SU-DHL-6 (cell line): ENCODE measurements at regions not wholly inside any gene's neighbourhood (a gene's known extent, or its start where the extent isn't known, plus 50 kb on each side); places are given as distances from the start of the nearest gene placed in this dataset.

Source experiments
- H2AFZ ChIP-seq: fragments of 200-600 bp; sonication (generic); 2 replicates; pipeline ENCODE4 v1.6.1; 2014; ENCODE audit warnings: low read depth, mild to moderate bottlenecking, moderate library complexity, mixed read lengths, antibody characterized with exemption, low read length; ENCODE audit not compliant: severe bottlenecking
- H3F3A ChIP-seq: fragments of 200-600 bp; shearing (Covaris generic); 2 replicates; pipeline ENCODE4 v1.6.0; 2016; ENCODE audit warnings: antibody characterized with exemption, mild to moderate bottlenecking; ENCODE audit not compliant: insufficient read depth
- H3K27ac ChIP-seq: fragments of 200-600 bp; sonication (generic); 2 replicates; pipeline ENCODE4 v1.5.1; 2016; ENCODE audit warnings: low read depth, mild to moderate bottlenecking, low read length, moderate library complexity, mixed read lengths
- H3K27me3 ChIP-seq: fragments of 200-600 bp; sonication (generic), shearing (Covaris generic); 2 replicates; pipeline ENCODE4 v1.6.0; 2014; ENCODE audit warnings: mild to moderate bottlenecking, low read length
- H3K36me3 ChIP-seq: fragments of 200-600 bp; sonication (generic); 2 replicates; pipeline ENCODE4 v1.6.1; 2014; ENCODE audit warnings: mild to moderate bottlenecking, low read length, mixed read lengths
- H3K4me2 ChIP-seq: fragments of 300-600, 200-600 bp; shearing (Covaris generic), sonication (generic); 2 replicates; pipeline ENCODE4 v1.6.0; 2014; ENCODE audit warnings: low read length, low read depth, mild to moderate bottlenecking; ENCODE audit not compliant: poor library complexity, severe bottlenecking
- H3K4me3 ChIP-seq: fragments of 200-600 bp; sonication (generic); 2 replicates; pipeline ENCODE4 v1.5.1; 2014; ENCODE audit warnings: antibody characterized with exemption, low read length, mild to moderate bottlenecking, mixed read lengths; ENCODE audit not compliant: insufficient read depth, poor library complexity, severe bottlenecking
- H3K79me2 ChIP-seq: fragments of 200-600 bp; sonication (generic); 2 replicates; pipeline ENCODE4 v1.6.1; 2014; ENCODE audit warnings: mild to moderate bottlenecking, low read length, moderate library complexity; ENCODE audit not compliant: insufficient read depth
- H3K9ac ChIP-seq: fragments of 200-600 bp; sonication (generic); 2 replicates; pipeline ENCODE4 v1.7.0; 2014; ENCODE audit warnings: mild to moderate bottlenecking, low read length
- H3K9me2 ChIP-seq: fragments of 200-600 bp; sonication (generic); replicated peaks from 2 replicates; pipeline ENCODE4 v1.6.1; 2014; ENCODE audit warnings: low read length; ENCODE audit not compliant: insufficient read depth
- H3K9me3 ChIP-seq: fragments of 200-600 bp; sonication (generic); 2 replicates; pipeline ENCODE4 v1.6.1; 2014; ENCODE audit warnings: low read length, mixed read lengths; ENCODE audit not compliant: insufficient read depth
- H4K20me1 ChIP-seq: fragments of 200-600 bp; sonication (generic); 2 replicates; pipeline ENCODE4 v1.6.1; 2014; ENCODE audit warnings: low read depth, mild to moderate bottlenecking, antibody characterized with exemption, low read length, moderate library complexity, mixed read lengths
- EZH2phosphoT487 ChIP-seq: fragments of 200-600 bp; sonication (generic), shearing (Covaris generic); conservative IDR thresholded peaks from 2 replicates; pipeline ENCODE4 v1.6.1; 2018; ENCODE audit warnings: mild to moderate bottlenecking, antibody characterized with exemption, low read length, moderate library complexity, mixed read lengths
- TF ChIP-seq, protein P1 (sequence below): fragments of 200-600 bp; sonication (generic); IDR thresholded peaks from one replicate; pipeline ENCODE4 v1.5.1; 2017; ENCODE audit warnings: antibody characterized with exemption, mild to moderate bottlenecking, low read length, moderate library complexity; ENCODE audit not compliant: insufficient read depth, poor library complexity, severe bottlenecking

DNA sequence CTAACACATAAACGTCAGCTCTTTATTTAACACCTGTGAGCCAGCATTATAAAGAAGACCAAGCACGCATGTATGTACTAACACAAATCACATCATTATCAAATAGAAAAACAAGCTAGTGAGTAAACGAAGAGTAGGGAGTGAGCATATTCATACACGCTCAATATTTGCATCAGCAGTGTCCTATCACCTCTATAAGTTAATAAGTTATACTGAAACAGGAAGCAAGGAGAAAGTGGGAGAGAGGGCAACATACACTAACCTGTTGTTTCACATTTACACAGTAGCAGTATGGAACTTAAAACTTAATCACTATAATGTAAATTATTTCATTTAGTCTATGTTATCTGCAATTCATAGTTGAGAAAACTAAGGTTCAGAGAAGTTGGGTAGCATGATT, 321.5 kb upstream of the TANK start:
- Histone ChIP-seq H3K79me2 (no peaks in the 10 kb centered on the region), H3K4me2 (no peak overlapping the region)
- TF ChIP-seq, protein P1, sequence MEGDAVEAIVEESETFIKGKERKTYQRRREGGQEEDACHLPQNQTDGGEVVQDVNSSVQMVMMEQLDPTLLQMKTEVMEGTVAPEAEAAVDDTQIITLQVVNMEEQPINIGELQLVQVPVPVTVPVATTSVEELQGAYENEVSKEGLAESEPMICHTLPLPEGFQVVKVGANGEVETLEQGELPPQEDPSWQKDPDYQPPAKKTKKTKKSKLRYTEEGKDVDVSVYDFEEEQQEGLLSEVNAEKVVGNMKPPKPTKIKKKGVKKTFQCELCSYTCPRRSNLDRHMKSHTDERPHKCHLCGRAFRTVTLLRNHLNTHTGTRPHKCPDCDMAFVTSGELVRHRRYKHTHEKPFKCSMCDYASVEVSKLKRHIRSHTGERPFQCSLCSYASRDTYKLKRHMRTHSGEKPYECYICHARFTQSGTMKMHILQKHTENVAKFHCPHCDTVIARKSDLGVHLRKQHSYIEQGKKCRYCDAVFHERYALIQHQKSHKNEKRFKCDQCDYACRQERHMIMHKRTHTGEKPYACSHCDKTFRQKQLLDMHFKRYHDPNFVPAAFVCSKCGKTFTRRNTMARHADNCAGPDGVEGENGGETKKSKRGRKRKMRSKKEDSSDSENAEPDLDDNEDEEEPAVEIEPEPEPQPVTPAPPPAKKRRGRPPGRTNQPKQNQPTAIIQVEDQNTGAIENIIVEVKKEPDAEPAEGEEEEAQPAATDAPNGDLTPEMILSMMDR, result no peak
- TF ChIP-seq EZH2phosphoT487, result no peak

DNA sequence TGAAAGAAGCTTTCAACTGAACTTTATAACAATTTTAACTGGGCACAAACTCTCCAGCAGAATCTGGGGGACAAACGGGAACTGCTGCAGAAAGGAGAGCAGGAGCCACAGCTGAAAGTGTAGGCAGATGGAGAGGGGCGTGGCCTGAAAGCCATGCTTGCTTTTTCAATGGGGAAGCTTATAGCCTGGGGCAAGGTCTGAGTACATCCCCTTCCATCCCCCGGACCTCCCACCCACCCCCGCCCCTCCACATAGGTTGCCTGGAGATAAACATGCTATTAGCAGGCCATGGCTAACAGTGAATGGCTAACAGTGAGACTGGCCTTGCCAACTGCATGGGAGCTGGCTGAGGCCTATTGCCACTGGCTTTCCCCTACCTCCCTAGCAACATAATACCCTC, 317.9 kb upstream of the TANK start:
- Histone ChIP-seq H3K27me3 (no peaks in the 10 kb centered on the region), H3K9me2 (no peaks in the 10 kb centered on the region), H3K4me2 (no peak overlapping the region), H4K20me1 (no peaks in the 10 kb centered on the region), H3K9ac (no peak overlapping the region), H3K36me3 (no peaks in the 10 kb centered on the region), H3K9me3 (no peaks in the 10 kb centered on the region), H3K4me3 (no peak overlapping the region), H2AFZ (no peak overlapping the region), H3K79me2 (no peaks in the 10 kb centered on the region), H3F3A (no peaks in the 10 kb centered on the region), H3K27ac (no peak overlapping the region)
- no peak for TF ChIP-seq EZH2phosphoT487
- TF ChIP-seq, protein P1, result no peak

More for the DNA sequence above, 321.5 kb upstream of the TANK start:
- H3K27ac ChIP-seq, result no peak overlapping the region
- no peak overlapping the region for H3K4me3 ChIP-seq
- no peak overlapping the region for H3K9ac ChIP-seq
- no peaks in the 10 kb centered on the region for H3K27me3 ChIP-seq
- H3K9me2 ChIP-seq, result no peaks in the 10 kb centered on the region
- no peaks in the 10 kb centered on the region for H3K9me3 ChIP-seq
- H3K36me3 ChIP-seq, result no peaks in the 10 kb centered on the region
- no peaks in the 10 kb centered on the region for H3F3A ChIP-seq
- no peaks in the 10 kb centered on the region for H4K20me1 ChIP-seq
- H2AFZ ChIP-seq, result no peak overlapping the region

DNA sequence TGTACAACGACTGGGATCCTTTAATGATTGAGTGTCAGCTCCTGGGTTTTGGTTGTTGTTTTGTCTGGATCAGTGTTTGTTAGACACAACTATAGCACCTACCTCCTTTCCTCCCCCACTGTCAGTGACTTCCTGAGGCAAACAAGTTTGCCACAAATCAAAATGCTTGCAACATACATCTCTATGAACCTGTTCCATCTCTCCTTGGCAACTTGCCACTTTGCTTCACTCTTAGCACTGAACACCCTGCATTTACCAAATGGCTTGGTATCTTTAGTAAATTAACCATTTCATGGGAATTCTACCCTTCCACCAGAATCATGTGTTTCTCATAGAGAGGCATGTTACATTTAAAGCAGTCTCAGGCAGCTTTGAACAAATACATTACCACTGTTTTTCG, 301.1 kb upstream of the TANK start:
- H3K4me2 ChIP-seq, result no peak overlapping the region
- TF ChIP-seq, protein P1, result no peak
- TF ChIP-seq EZH2phosphoT487, result no peak
- H2AFZ ChIP-seq, result no peak overlapping the region

More for the DNA sequence above, 301.1 kb upstream of the TANK start:
- Histone ChIP-seq H3K27me3 (no peaks in the 10 kb centered on the region), H3K9me3 (no peaks in the 10 kb centered on the region), H3K27ac (no peak overlapping the region), H3K4me3 (no peak overlapping the region), H3F3A (no peaks in the 10 kb centered on the region), H3K79me2 (no peaks in the 10 kb centered on the region), H3K9me2 (no peaks in the 10 kb centered on the region), H3K9ac (no peak overlapping the region), H4K20me1 (no peaks in the 10 kb centered on the region), H3K36me3 (no peaks in the 10 kb centered on the region)
